Colonic mucosa (tissue), 4 donors: ENCODE measurements at regions not wholly inside any gene's neighbourhood (a gene's known extent, or its start where the extent isn't known, plus 50 kb on each side); places are given as distances from the start of the nearest gene placed in this dataset.
A peak's percentile ranks its signal among the peaks of the same experiment; 100 is the strongest.

Experiments
- DNase-seq: peaks from one replicate; pipeline ENCODE4 v3.0.0-alpha.2; 2020
- H3K27ac ChIP-seq: fragments of 200-600 bp; one replicate; pipeline ENCODE4 v1.8.0; 2021
- H3K27me3 ChIP-seq: fragments of 200-600 bp; one replicate; pipeline ENCODE4 v1.8.0; 2021
- H3K36me3 ChIP-seq: fragments of 200-600 bp; one replicate; pipeline ENCODE4 v1.8.0; 2021
- H3K4me1 ChIP-seq: fragments of 200-600 bp; one replicate; pipeline ENCODE4 v1.8.0; 2021; ENCODE audit warnings: mild to moderate bottlenecking
- H3K4me3 ChIP-seq: fragments of 200-600 bp; one replicate; pipeline ENCODE4 v1.8.0; 2021
- H3K9ac ChIP-seq, 2 donors: one replicate each; pipeline ENCODE4 v1.7.0; 2013; ENCODE audit warnings: control low read depth in 2 of 2, low read depth in 2 of 2, low read length in 2 of 2
- H3K9me3 ChIP-seq: fragments of 200-600 bp; one replicate; pipeline ENCODE4 v1.8.0; 2021
- intact Hi-C: fragments of 100-400 bp; cut with DNase I; formaldehyde crosslinking; loops from one replicate; pipeline ENCODE4 v1.14.1; 2022
- TF ChIP-seq, protein P1 (sequence below): fragments of 200-600 bp; IDR thresholded peaks from one replicate; pipeline ENCODE4 v1.8.0; 2022; ENCODE audit warnings: antibody characterized with exemption, mild to moderate bottlenecking
- donor health status: healthy.
- donor health status: DM: no; HTN: no; CAD: no.
- donor health status: DM: no; HTN: no; CAD: no.

DNA sequence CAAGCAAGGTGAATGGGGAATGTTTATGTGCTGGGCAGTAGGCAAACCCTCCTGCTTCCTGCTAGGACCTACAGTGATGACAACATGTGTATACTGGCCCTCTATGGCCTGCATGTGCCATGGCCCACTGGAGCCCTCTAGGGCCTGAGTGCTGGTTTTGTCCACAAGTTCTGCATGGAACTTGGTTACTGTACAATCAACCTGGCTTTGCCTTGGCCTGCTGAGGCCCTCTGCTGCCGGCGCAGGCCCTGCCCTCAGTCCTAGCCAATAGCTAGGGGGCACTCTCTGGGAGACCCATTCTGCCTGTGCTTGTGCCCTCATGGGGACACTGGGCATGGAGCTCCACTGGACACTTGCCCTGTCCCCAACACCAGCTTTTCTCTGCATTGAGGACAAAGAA is 138.6 kb upstream of the NGF start:
- H3K9ac ChIP-seq: no peak overlapping the region
- no peaks in the 10 kb centered on the region for H3K4me1 ChIP-seq
- TF ChIP-seq, protein P1, sequence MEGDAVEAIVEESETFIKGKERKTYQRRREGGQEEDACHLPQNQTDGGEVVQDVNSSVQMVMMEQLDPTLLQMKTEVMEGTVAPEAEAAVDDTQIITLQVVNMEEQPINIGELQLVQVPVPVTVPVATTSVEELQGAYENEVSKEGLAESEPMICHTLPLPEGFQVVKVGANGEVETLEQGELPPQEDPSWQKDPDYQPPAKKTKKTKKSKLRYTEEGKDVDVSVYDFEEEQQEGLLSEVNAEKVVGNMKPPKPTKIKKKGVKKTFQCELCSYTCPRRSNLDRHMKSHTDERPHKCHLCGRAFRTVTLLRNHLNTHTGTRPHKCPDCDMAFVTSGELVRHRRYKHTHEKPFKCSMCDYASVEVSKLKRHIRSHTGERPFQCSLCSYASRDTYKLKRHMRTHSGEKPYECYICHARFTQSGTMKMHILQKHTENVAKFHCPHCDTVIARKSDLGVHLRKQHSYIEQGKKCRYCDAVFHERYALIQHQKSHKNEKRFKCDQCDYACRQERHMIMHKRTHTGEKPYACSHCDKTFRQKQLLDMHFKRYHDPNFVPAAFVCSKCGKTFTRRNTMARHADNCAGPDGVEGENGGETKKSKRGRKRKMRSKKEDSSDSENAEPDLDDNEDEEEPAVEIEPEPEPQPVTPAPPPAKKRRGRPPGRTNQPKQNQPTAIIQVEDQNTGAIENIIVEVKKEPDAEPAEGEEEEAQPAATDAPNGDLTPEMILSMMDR: no peak
- no peak for DNase-seq
- no peaks in the 10 kb centered on the region for H3K9me3 ChIP-seq
- no peaks in the 10 kb centered on the region for H3K36me3 ChIP-seq
- no peaks in the 10 kb centered on the region for H3K27me3 ChIP-seq
- H3K4me3 ChIP-seq: no peak overlapping the region
- H3K27ac ChIP-seq: no peak overlapping the region
- intact Hi-C loops: no loop called here

DNA sequence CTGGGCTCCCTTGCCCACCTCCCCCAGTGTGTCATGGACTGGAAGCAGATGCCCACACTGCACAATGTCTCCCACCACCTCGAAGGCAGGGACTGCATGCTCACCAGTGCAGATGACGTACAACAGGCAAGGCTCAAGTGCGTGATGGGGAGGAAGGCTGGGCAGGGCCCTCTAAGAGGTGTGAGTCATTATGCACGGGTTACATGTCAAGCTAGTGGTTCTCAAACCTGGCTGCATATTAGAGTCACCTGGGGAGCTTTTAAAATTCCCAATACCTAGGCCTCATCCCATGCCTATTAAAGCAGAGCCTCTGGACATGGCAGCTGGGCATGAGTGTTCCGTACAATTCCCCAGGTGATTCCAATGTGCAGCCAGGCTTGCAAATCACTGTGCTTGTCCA is 137.9 kb upstream of the NGF start:
- no peaks in the 10 kb centered on the region for H3K4me1 ChIP-seq
- intact Hi-C loops: no loop called here
- no peaks in the 10 kb centered on the region for H3K9me3 ChIP-seq
- TF ChIP-seq, protein P1: no peak
- no peak overlapping the region for H3K9ac ChIP-seq
- H3K27me3 ChIP-seq: no peaks in the 10 kb centered on the region
- H3K4me3 ChIP-seq: no peak overlapping the region
- H3K27ac ChIP-seq: no peak overlapping the region
- H3K36me3 ChIP-seq: no peaks in the 10 kb centered on the region
- no peak for DNase-seq

DNA sequence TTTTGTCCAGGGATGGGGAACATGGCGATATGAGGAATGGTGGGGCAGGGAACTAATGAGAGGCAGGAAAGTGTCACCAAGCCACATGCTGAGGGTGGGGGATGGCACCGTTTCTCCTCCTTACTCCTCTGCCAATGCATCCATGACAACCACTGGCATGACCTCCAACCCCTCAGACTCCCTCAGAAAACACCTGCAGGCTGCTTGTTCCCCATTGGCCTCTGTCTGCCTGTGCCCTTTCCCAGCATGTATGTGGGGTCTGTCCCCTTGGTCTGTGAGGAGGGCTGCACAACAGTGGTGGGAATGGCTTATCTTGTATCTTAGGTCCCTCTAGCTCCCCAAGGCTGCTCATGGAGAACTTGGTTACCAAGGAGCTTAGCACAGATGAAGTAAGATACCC is 137.2 kb upstream of the NGF start:
- intact Hi-C loops: no loop called here
- Histone ChIP-seq H3K27me3 (no peaks in the 10 kb centered on the region), H3K4me1 (no peaks in the 10 kb centered on the region), H3K36me3 (no peaks in the 10 kb centered on the region), H3K27ac (no peak overlapping the region), H3K4me3 (no peak overlapping the region), H3K9ac (no peak overlapping the region), H3K9me3 (no peaks in the 10 kb centered on the region)
- TF ChIP-seq, protein P1: no peak
- DNase-seq: no peak

DNA sequence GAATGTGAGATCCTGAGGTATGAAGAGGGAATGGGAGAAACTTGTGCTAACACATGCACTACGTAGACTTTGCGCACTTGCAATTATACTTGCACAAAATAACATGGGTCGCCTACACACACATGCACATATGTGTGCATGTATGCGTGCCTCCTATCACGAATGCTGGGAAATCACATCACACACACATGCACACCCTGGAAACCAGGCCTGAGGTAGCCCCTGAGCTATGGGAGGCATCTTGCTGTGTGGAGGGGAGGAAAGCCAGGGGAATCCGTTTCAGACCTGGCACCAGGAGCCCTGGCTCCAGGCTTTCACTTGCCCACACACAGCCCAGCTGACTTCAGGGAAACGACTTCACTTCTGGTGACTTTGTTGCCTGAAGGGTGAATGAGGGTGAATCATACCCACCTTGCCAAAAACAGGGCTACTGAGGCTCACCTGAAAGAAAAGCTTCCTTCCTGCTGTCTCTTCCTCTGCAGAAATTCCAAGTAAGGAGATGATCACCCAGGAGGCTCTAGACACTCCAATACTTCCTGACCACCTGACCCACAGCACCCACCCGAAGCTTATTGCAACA is 136.0 kb upstream of the NGF start:
- Histone ChIP-seq H3K9ac (no peak overlapping the region), H3K9me3 (no peaks in the 10 kb centered on the region), H3K4me3 (no peak overlapping the region), H3K27ac (no peak overlapping the region), H3K27me3 (no peaks in the 10 kb centered on the region), H3K36me3 (no peaks in the 10 kb centered on the region), H3K4me1 (no peaks in the 10 kb centered on the region)
- TF ChIP-seq, protein P1: no peak
- intact Hi-C loops: loop anchor here (5.0 kb wide), 1 partner anchor 123 kb away; no protein-coding TSS in a partner anchor
- DNase-seq: no peak

DNA sequence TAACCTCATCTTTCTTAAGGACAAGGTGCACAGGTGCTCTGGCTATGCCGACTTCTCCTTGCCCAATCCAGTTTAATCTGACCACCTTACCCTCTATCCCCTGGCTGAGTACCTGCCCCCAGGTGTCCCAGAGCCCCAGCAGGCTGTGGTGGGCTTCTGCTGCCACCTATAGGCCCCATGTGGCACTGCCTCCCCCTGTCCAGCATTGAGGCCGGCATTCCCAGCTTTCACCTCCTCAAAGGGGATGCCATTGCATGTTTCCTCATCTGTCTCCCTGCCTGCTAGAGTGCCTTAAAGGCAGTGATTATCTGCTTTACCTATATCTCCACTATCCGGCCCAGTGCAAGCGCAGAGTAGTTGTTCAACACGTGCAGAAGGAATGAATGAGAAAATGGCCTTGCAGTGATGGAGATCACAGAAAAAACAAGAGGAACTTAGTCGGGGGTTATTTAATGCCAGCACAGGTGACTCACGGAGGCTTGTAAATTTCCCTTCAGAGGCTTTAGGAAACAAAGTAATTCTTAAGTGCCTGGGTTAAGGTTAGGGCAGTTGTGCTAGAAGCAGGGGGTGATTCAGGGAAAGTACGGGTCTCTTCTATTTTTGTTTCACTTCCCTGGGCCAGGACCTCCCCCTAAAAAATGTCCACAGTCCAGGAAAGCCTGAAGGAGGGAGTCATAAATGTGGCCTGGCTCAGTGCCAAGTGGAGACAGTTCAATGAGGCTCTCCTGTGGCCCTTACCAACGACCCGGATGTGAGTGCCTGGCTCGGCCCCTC is 131.8 kb upstream of the NGF start:
- no peaks in the 10 kb centered on the region for H3K9me3 ChIP-seq
- no peak overlapping the region for H3K4me3 ChIP-seq
- TF ChIP-seq, protein P1: peak; percentile 88
- no peaks in the 10 kb centered on the region for H3K27me3 ChIP-seq
- no peak overlapping the region for H3K9ac ChIP-seq
- no peak overlapping the region for H3K27ac ChIP-seq
- H3K4me1 ChIP-seq: no peaks in the 10 kb centered on the region
- peak; percentile 67 for DNase-seq
- intact Hi-C loops: loop anchor here (2.0 to 10.0 kb wide), 3 partner anchors 127 to 331 kb away; no protein-coding TSS in a partner anchor
- H3K36me3 ChIP-seq: no peaks in the 10 kb centered on the region
